NCI-H82 (cell line): ENCODE measurements at regions not wholly inside any gene's neighbourhood (a gene's known extent, or its start where the extent isn't known, plus 50 kb on each side); places are given as distances from the start of the nearest gene placed in this dataset.

Experiments
- DNase-seq: peaks from one replicate; lab custom pipeline; 2025; lab: John Stamatoyannopoulos, UW

- DNase-seq: no peak
Observed at GRCh38 chr14:104356738-104357688, 218.6 kb downstream of the KIF26A start.

GRCh38 chr14:104357689-104358527 lies 219.5 kb downstream of the KIF26A start:
- DNase-seq: no peak

GRCh38 chr14:104358528-104359300 lies 220.3 kb downstream of the KIF26A start:
- DNase-seq: no peak

- no peak for DNase-seq
Observed at GRCh38 chr14:104359301-104359968, 220.1 kb upstream of the C14orf180 start.

- no peak for DNase-seq
Observed at GRCh38 chr14:104359969-104360442, 219.6 kb upstream of the C14orf180 start.

GRCh38 chr14:104360501-104360900 lies 219.1 kb upstream of the C14orf180 start:
- no peak for DNase-seq

- no peak for DNase-seq
Observed at GRCh38 chr14:104361101-104361591, 218.4 kb upstream of the C14orf180 start.

- DNase-seq: no peak
Observed at GRCh38 chr14:104361921-104362681, 217.5 kb upstream of the C14orf180 start.

- DNase-seq: no peak
Observed at GRCh38 chr14:104362761-104363605, 216.6 kb upstream of the C14orf180 start.

GRCh38 chr14:104363891-104364760 lies 215.4 kb upstream of the C14orf180 start:
- no peak for DNase-seq

- DNase-seq: no peak
Observed at GRCh38 chr14:104364830-104365229, 214.7 kb upstream of the C14orf180 start.

- no peak for DNase-seq
Observed at GRCh38 chr14:104366931-104367865, 212.4 kb upstream of the C14orf180 start.

GRCh38 chr14:104367866-104368750 lies 211.5 kb upstream of the C14orf180 start:
- DNase-seq: no peak

GRCh38 chr14:104368751-104369100 lies 210.8 kb upstream of the C14orf180 start:
- DNase-seq: no peak

- DNase-seq: no peak
Observed at GRCh38 chr14:104369208-104369607, 210.4 kb upstream of the C14orf180 start.

- DNase-seq: peak; percentile 67
Observed at GRCh38 chr14:104370256-104370870, 209.2 kb upstream of the C14orf180 start.
